Adrenal gland (tissue), 9 donors: ENCODE measurements at regions not wholly inside any gene's neighbourhood (a gene's known extent, or its start where the extent isn't known, plus 50 kb on each side); places are given as distances from the start of the nearest gene placed in this dataset.

ENCODE experiments used
- DNase-seq, 7 donors: peaks; one replicate each; pipeline ENCODE4 v3.0.0-alpha.2; 2019 to 2020
- H3K27ac ChIP-seq, 5 donors: fragments of 200-600 bp; sonication (generic) in 4 of 5; 1 replicate in 3 of 5; 2 replicates in 2 of 5; pipeline versions ENCODE4 v1.5.1 to v1.8.0; 2016 to 2020; ENCODE audit warnings: mild to moderate bottlenecking in 1 of 5
- H3K27me3 ChIP-seq: fragments of 200-600 bp; 2 replicates; pipeline ENCODE4 v1.8.0; 2021
- H3K36me3 ChIP-seq, 2 donors: fragments of 200-600 bp; replicated peaks in 1 of 2; 1 replicate in 1 of 2; 2 replicates in 1 of 2; pipeline versions ENCODE4 v1.5.1 to v1.8.0; 2018 to 2022
- H3K4me1 ChIP-seq, 2 donors: fragments of 200-600 bp; replicated peaks in 1 of 2; 1 replicate in 1 of 2; 2 replicates in 1 of 2; pipeline versions ENCODE4 v1.5.1 to v1.8.0; 2018 to 2021
- H3K4me3 ChIP-seq, 4 donors: fragments of 200-600 bp; sonication (generic) in 3 of 4; one replicate each; pipeline ENCODE4 v1.5.1; 2016 to 2018
- H3K9me3 ChIP-seq, 3 donors: fragments of 200-600 bp; sonication (generic) in 1 of 3; replicated peaks in 1 of 3; 1 replicate in 2 of 3; 2 replicates in 1 of 3; pipeline versions ENCODE4 v1.5.1 to v1.8.0; 2016 to 2021
- POLR2A ChIP-seq, 2 donors: fragments of 450-650 bp; IDR thresholded peaks; one replicate each; pipeline ENCODE4 v1.6.1; 2017; ENCODE audit warnings: antibody characterized with exemption in 2 of 2, mild to moderate bottlenecking in 2 of 2, moderate library complexity in 1 of 2
- WGBS, 4 donors: extraction: QIAGEN DNeasy Blood & Tissue Kit in 2 of 4; methylation state at CpG; one replicate each; pipeline versions ENCODE4 v1.1.5 to v1.1.7; 2013 to 2017; 5-methylcytosine and 5-hydroxymethylcytosine counted together
- intact Hi-C, 2 donors: fragments of 100-400 bp; cut with DNase I; formaldehyde crosslinking; loops; one replicate each; pipeline versions ENCODE4 v1.14.1 to v1.15.0; 2022 to 2023
- TF ChIP-seq, protein P1 (sequence below), 6 experiments: fragments of 450-650 bp in 4 of 6; fragments of 200-600 bp in 2 of 6; sonication (generic) in 1 of 6; IDR thresholded peaks; 1 replicate in 5 of 6; 2 replicates in 1 of 6; pipeline versions ENCODE4 v1.5.1 to v1.8.0; 2016 to 2021; ENCODE audit warnings: antibody characterized with exemption in 6 of 6, mild to moderate bottlenecking in 2 of 6, moderate library complexity in 1 of 6
- donor health status: healthy with polysubstance abuse.
- donor health status: Bipolar disorder and iron deficiency.
- donor health status: DM: yes; HTN: yes; CAD: no.
- donor health status: DM: no; HTN: no; CAD: no.
- donor health status: DM: no; HTN: no; CAD: no.

DNA sequence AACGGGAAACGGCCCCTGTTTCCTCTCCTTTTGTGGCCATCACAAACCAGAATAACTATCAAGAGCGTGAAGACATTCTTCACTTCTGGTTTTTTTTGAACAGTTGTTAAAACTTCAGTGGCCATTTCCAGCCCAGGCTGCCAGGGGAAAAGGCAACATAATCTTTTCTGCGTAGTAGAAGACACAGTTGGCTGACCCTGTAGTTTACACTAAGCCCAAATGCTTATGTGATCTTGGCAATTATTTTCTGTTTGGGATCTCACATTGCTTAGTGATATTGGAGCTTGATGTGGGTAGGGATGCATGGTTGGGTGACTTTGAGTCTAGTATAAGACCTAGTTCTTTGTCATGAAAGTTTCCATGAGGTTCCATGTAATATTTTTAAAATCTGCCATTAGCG, 449.4 kb upstream of the CDH4 start:
- no peak overlapping the region for H3K4me3 ChIP-seq
- H3K9me3 ChIP-seq, result no peaks in the 10 kb centered on the region
- H3K27ac ChIP-seq, result no peak overlapping the region
- intact Hi-C loops, result no loop called here
- no peaks in the 10 kb centered on the region for H3K27me3 ChIP-seq
- H3K4me1 ChIP-seq, result no peaks in the 10 kb centered on the region
- no peaks in the 10 kb centered on the region for H3K36me3 ChIP-seq
- WGBS, 4 donors, result 71 to 83% (median 79%) methylated on average over 5 of the region's 5 CpGs
- TF ChIP-seq, protein P1, sequence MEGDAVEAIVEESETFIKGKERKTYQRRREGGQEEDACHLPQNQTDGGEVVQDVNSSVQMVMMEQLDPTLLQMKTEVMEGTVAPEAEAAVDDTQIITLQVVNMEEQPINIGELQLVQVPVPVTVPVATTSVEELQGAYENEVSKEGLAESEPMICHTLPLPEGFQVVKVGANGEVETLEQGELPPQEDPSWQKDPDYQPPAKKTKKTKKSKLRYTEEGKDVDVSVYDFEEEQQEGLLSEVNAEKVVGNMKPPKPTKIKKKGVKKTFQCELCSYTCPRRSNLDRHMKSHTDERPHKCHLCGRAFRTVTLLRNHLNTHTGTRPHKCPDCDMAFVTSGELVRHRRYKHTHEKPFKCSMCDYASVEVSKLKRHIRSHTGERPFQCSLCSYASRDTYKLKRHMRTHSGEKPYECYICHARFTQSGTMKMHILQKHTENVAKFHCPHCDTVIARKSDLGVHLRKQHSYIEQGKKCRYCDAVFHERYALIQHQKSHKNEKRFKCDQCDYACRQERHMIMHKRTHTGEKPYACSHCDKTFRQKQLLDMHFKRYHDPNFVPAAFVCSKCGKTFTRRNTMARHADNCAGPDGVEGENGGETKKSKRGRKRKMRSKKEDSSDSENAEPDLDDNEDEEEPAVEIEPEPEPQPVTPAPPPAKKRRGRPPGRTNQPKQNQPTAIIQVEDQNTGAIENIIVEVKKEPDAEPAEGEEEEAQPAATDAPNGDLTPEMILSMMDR (IDR thresholded peaks at IDR 0.05), result no peak
- no peak for TF ChIP-seq POLR2A (IDR thresholded peaks at IDR 0.05)
- no peak for DNase-seq

DNA sequence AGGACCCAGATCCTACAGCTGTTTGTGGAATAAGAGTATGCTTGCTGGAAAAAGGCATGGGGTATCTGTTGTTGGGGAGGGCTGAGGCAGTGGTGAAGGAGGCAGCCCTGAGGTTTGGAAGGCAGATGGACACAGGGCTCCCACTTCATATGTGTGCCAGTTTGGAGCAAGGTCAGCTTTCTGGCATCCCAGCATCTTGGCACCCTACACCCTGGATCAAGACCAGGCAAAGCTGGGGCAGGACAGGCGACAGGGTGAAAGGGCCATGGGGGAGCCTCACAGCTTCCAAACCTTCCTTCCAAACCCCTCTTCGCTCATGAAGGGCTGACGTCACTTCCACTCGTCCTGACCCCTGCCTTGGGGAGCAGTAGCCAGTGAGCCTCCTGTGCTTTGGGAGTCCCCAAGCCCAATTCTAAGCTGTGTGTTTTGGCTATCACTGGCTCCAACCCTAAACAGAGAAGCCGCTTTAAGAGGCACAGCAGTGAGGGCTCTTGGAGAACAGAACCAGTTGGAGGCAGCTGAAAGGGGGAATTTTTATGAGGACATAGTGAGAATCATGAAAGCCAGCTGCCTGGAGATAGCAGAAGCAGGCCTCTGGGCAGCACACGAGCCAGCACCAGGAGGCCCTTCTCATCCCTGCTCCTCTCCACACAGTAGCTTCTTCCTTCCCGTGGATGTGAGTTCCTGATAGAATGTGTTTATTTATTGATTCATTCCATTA, 448.6 kb upstream of the CDH4 start:
- WGBS, 4 donors, result 58 to 80% (median 69%) methylated on average over 5 to 7 of the region's 7 CpGs

DNA sequence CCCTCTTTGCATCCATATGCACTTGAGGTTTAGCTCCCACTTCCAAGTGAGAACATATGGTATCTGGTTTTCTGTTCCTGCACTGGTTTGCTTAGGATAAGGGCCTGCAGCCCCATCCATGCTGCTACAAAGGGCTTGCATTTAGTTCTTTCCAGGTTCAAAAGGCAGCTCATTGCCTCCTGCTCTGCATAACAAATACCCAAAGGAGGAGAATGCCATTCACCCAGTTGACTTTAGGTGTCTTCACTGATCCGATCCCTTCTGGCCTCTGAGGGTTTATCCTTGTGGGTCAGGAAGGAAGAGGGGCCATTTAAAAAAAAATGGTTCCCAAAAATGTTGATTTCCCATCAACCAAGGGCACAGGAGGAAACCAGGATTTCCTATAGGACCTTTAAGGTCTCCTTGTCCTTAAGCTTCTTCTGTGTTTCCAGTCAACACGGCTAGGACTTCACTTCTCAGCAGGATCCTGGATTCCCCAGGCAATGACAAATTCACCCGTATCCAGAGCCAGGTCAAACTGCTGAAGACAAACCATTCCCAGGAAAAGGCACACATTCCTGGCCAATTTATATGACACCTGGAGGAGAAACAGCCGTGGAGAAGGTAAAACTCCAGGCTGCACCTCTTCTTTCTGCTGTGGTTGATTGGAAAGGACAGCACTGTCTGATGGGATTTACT, 447.7 kb upstream of the CDH4 start:
- H3K4me3 ChIP-seq, result no peak overlapping the region
- intact Hi-C loops, result no loop called here
- WGBS, 4 donors, result 54 to 63% (median 57%) methylated on average over 4 of the region's 4 CpGs

More for the DNA sequence above, 448.6 kb upstream of the CDH4 start:
- Histone ChIP-seq H3K4me1 (no peaks in the 10 kb centered on the region), H3K9me3 (no peaks in the 10 kb centered on the region), H3K27ac (no peak overlapping the region), H3K27me3 (no peaks in the 10 kb centered on the region), H3K36me3 (no peaks in the 10 kb centered on the region), H3K4me3 (no peak overlapping the region)
- intact Hi-C loops, result no loop called here
- TF ChIP-seq POLR2A (IDR thresholded peaks at IDR 0.05), result no peak
- TF ChIP-seq, protein P1 (IDR thresholded peaks at IDR 0.05), result no peak
- no peak for DNase-seq

DNA sequence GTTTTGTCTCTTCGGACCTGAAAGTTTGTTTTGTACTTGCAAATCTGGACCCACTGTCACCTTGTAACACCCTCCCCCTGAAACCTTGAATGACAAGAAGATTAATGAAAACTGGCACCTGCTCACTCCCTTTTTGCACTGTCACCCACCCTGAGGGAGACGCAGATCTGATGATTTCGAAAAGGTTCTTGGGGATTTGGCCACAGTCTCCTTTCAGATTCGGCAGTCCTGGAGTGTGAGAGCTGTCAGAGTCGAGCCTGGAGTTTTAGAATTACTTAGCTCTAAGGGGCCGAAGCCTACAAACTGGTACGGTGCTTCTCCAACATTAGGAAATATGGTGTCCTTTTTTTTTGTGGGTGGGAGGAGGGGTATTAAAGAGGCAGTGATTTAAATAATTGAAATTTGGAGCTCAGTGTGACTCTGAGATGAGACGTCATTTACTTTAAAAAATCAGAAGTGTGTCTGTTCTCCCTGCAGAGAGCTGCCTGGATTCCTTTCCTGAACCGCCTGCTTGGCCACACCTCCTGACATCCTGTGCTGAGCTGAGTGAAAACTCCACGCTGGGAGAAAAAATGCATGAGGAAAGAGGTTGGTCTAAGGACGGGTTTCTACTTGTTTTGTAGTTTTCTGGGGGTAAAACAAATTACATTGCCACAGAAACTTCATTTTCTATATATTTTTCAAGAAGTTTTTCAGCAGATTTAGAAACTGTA, 447.0 kb upstream of the CDH4 start:
- TF ChIP-seq, protein P1 (IDR thresholded peaks at IDR 0.05), result no peak
- TF ChIP-seq POLR2A (IDR thresholded peaks at IDR 0.05), result no peak
- no peaks in the 10 kb centered on the region for H3K4me1 ChIP-seq

More for the DNA sequence above, 447.7 kb upstream of the CDH4 start:
- no peaks in the 10 kb centered on the region for H3K36me3 ChIP-seq
- no peak overlapping the region for H3K27ac ChIP-seq
- H3K9me3 ChIP-seq, result no peaks in the 10 kb centered on the region
- TF ChIP-seq, protein P1 (IDR thresholded peaks at IDR 0.05), result no peak
- no peak for DNase-seq
- no peaks in the 10 kb centered on the region for H3K4me1 ChIP-seq
- no peaks in the 10 kb centered on the region for H3K27me3 ChIP-seq

More for the DNA sequence above, 447.0 kb upstream of the CDH4 start:
- H3K9me3 ChIP-seq, result no peaks in the 10 kb centered on the region
- 19 to 22% (median 19%) methylated on average over 11 of the region's 11 CpGs for WGBS, 4 donors
- no peak overlapping the region for H3K4me3 ChIP-seq
- intact Hi-C loops, result no loop called here
- no peaks in the 10 kb centered on the region for H3K36me3 ChIP-seq
- DNase-seq, result peak in 1 of 7 donors; percentile 4
- H3K27ac ChIP-seq, result no peak overlapping the region
- no peaks in the 10 kb centered on the region for H3K27me3 ChIP-seq
